OCI-LY3 (cell line): ENCODE measurements at regions not wholly inside any gene's neighbourhood (a gene's known extent, or its start where the extent isn't known, plus 50 kb on each side); places are given as distances from the start of the nearest gene placed in this dataset.

Source experiments
- CTCF ChIP-seq: fragments of 200-600, 300-600 bp; sonication (generic); IDR thresholded peaks from 2 replicates; pipeline ENCODE4 v1.5.1; 2014; ENCODE audit warnings: antibody characterized with exemption, low read length, low read depth
- EZH2phosphoT487 ChIP-seq: fragments of 200-600 bp; shearing (Covaris generic); IDR thresholded peaks from 2 replicates; pipeline ENCODE4 v1.6.1; 2018; ENCODE audit warnings: antibody characterized with exemption, mixed run types, low read depth

GRCh38 chr11:11034476-11034875 is 176.6 kb upstream of the ZBED5 start:
- TF ChIP-seq CTCF (no peak), EZH2phosphoT487 (no peak)
